ENCODE measurements at regions not wholly inside any gene's neighbourhood (a gene's known extent, or its start where the extent isn't known, plus 50 kb on each side); places are given as distances from the start of the nearest gene placed in this dataset.
"Not testable (repeated sequence)": the region's sequence is repeated elsewhere in the genome, so short reads cannot be mapped to it uniquely, and the experiment has no call there.

DNA sequence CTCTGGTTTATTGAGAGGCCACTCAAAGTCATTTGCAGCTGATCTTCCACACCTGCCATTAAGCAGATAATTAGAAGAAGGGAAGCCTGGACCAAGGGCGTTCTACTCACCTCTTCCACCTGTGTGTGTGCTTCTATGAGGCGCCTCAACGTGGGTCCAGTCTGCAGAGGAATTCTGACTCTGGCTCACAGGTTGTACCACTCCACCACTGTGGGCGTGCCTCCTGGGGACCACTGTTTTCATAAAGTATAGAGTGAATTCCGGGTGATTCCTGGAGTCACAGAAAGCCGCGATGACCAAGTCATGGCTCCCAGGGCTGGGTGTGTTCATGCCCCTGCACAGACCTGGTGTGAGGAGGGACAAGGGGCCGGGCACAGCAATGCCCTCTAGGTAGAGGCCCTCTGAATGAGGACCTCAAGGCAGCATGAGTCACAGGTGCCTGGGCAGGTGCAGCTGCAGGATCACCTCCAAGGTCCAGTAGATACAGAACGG is 408.3 kb upstream of the MGMT start:
- H3K9me3 Mint-ChIP-seq, result no peaks in the 10 kb centered on the region
- H3K4me3 Mint-ChIP-seq, result no peak overlapping the region
- TF ChIP-seq CTCF (conservative IDR thresholded peaks at IDR 0.05), result no peak
- no peaks in the 10 kb centered on the region for H3K36me3 Mint-ChIP-seq
- H3K4me1 Mint-ChIP-seq (ENCODE audit: unreplicated experiment), result peaks cover 10% of the 10 kb centered on the region
- DNase-seq (ENCODE audit: extremely low spot score, unreplicated experiment), result no peak
- no peak overlapping the region for H3K27ac Mint-ChIP-seq
- no peaks in the 10 kb centered on the region for H3K27me3 Mint-ChIP-seq

DNA sequence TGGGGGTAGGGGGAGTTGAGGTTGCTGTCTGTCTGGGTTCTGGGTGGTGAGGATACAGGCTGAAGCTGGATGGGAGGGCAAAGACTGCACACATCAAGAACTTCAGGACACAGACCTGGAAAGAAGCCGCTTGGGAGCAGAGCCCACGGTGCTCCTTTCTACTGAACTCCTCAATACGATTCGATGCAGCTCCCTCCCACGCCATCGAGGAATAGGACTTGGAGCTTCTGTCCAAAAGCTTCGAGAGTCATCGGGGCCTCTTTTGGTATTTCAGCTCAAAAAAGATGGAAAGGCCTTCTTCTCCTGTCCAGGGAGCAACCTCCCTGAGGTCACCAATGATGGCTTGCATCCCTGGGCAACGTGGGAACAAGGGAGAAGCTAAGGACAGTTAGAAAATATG is 407.1 kb upstream of the MGMT start:
- H3K36me3 Mint-ChIP-seq, result no peaks in the 10 kb centered on the region
- no peaks in the 10 kb centered on the region for H3K27me3 Mint-ChIP-seq
- no peaks in the 10 kb centered on the region for H3K9me3 Mint-ChIP-seq
- TF ChIP-seq CTCF (conservative IDR thresholded peaks at IDR 0.05), result no peak
- peaks cover 10% of the 10 kb centered on the region for H3K4me1 Mint-ChIP-seq (ENCODE audit: unreplicated experiment)
- H3K4me3 Mint-ChIP-seq, result no peak overlapping the region
- H3K27ac Mint-ChIP-seq, result no peak overlapping the region
- no peak for DNase-seq (ENCODE audit: extremely low spot score, unreplicated experiment)

DNA sequence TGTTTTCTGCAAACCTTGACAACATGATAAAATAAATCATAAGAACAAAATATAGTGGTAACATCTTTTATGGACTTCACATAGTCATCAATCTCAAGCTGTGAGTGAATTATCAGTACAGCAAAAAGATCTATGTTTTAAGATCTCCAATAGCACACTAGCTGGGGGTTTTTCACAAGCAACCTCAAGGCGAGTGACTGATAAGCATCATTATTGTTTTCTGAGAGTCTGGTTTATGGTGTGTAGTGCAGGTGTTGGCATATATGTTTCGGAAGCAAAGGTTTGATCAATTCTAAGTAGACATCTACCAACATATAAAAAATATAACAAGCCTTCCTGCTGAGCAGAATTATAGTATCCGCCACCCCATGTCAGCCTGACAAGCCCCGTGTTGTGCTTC is 403.8 kb upstream of the MGMT start:
- DNase-seq (ENCODE audit: extremely low spot score, unreplicated experiment), result no peak
- Mint-ChIP-seq H3K36me3 (no peaks in the 10 kb centered on the region), H3K27ac (no peak overlapping the region), H3K9me3 (no peaks in the 10 kb centered on the region), H3K27me3 (no peaks in the 10 kb centered on the region), H3K4me1 (ENCODE audit: unreplicated experiment) (peaks cover 6% of the 10 kb centered on the region), H3K4me3 (no peak overlapping the region)
- TF ChIP-seq CTCF (conservative IDR thresholded peaks at IDR 0.05), result no peak

DNA sequence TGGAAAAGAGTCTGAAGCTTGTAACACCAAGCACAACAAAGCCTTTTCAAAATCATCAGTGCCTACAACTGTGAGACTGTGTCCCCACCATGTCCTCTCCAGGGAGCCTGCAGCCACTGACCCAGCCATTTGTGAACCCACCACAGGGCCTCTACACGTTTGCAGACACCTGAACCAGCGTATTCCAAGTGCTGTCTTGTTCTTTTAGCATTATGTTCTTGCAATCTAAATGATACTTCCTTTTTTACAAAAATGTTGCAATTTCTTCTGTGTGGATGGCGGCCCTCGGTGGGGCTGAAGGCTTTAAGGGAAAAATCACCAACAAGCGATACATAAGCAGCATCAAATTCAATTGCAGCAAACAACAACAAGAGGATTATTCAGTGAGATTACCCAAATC is 403.2 kb upstream of the MGMT start:
- H3K4me3 Mint-ChIP-seq, result no peak overlapping the region
- peaks cover 6% of the 10 kb centered on the region for H3K4me1 Mint-ChIP-seq (ENCODE audit: unreplicated experiment)
- no peak for DNase-seq (ENCODE audit: extremely low spot score, unreplicated experiment)
- TF ChIP-seq CTCF (conservative IDR thresholded peaks at IDR 0.05), result no peak
- no peaks in the 10 kb centered on the region for H3K9me3 Mint-ChIP-seq
- no peak overlapping the region for H3K27ac Mint-ChIP-seq
- H3K36me3 Mint-ChIP-seq, result no peaks in the 10 kb centered on the region
- H3K27me3 Mint-ChIP-seq, result no peaks in the 10 kb centered on the region

GRCh38 chr10:129066529-129066928 is 400.5 kb upstream of the MGMT start:
- not testable (repeated sequence) for H3K36me3 Mint-ChIP-seq; H3K27ac Mint-ChIP-seq; H3K4me1 Mint-ChIP-seq (ENCODE audit: unreplicated experiment); H3K27me3 Mint-ChIP-seq; DNase-seq (ENCODE audit: extremely low spot score, unreplicated experiment); H3K4me3 Mint-ChIP-seq; H3K9me3 Mint-ChIP-seq

DNA sequence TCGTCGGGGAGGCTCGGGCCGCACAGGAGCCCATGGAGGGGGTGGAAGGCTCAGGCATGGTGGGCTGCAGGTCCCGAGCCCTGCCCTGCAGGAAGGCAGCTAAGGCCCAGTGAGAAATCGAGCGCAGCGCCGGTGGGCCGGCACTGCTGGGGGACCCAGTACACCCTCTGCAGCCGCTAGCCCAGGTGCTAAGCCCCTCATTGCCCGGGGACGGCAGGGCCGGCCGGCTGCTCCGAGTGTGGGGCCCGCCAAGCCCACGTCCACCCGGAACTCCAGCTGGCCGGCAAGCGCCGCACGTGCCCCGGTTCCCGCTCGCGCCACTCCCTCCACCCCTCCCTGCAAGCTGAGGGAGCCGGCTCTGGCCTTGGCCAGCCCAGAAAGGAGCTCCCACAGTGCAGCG is 395.6 kb upstream of the MGMT start:
- H3K4me1 Mint-ChIP-seq (ENCODE audit: unreplicated experiment); H3K27ac Mint-ChIP-seq; H3K36me3 Mint-ChIP-seq: not testable (repeated sequence)

GRCh38 chr10:129074939-129075338 is 392.1 kb upstream of the MGMT start:
- no peaks in the 10 kb centered on the region for H3K36me3 Mint-ChIP-seq
- H3K9me3 Mint-ChIP-seq, result no peaks in the 10 kb centered on the region
- no peak for TF ChIP-seq CTCF (conservative IDR thresholded peaks at IDR 0.05)
- H3K27me3 Mint-ChIP-seq, result no peaks in the 10 kb centered on the region
- H3K27ac Mint-ChIP-seq, result no peak overlapping the region
- no peak overlapping the region for H3K4me3 Mint-ChIP-seq
- no peaks in the 10 kb centered on the region for H3K4me1 Mint-ChIP-seq (ENCODE audit: unreplicated experiment)
- no peak for DNase-seq (ENCODE audit: extremely low spot score, unreplicated experiment)

More for the DNA sequence above, 395.6 kb upstream of the MGMT start:
- H3K27me3 Mint-ChIP-seq; H3K9me3 Mint-ChIP-seq; H3K4me3 Mint-ChIP-seq; DNase-seq (ENCODE audit: extremely low spot score, unreplicated experiment): not testable (repeated sequence)

All from type B pancreatic cell (in vitro differentiated cells).